ENCODE measurements at regions not wholly inside any gene's neighbourhood (a gene's known extent, or its start where the extent isn't known, plus 50 kb on each side); places are given as distances from the start of the nearest gene placed in this dataset.

DNA sequence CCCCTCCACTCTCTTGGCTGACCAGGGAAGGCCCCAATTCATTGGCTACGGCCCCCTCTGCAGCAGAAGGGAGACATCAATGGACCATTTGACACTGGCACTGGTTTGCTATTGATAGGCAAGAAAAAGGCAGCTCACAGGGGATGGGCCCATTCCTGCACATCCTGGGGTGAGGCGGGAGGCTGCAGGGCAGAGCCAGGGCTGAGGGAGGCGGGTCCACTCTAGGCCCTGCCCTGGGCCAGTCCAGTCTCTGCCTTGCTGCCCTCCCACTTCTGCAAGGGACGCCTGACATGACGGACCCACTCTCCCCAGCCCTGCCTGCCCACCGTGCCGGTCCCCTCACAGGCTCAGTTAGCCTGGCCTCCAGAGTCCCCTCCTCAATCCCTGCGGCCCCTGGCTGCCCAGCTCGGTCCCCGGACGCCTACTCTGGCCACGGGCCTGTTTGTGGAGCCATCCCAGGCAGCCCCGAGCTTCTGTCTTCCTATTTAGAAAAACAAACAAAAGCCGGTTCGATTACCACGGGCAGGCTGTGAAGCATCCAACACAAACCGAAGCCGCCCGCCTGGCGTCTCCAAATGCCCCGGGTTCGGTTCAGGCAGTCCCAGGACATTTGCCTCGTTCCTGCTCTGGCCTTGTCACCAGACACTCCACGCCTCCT, 160.7 kb downstream of the IRX5 start:
- no peak for DNase-seq (ENCODE audit: low spot score)
- no peak overlapping the region for H3K27ac ChIP-seq
- ChIA-PET CTCF (interaction anchor here (0.6 kb wide), 1 partner anchor 56 kb away, joined by 3 read pairs; no protein-coding TSS in a partner anchor), POLR2A (ENCODE audit: low non-redundant PET) (no interaction called here)
- TF ChIP-seq, protein P1, sequence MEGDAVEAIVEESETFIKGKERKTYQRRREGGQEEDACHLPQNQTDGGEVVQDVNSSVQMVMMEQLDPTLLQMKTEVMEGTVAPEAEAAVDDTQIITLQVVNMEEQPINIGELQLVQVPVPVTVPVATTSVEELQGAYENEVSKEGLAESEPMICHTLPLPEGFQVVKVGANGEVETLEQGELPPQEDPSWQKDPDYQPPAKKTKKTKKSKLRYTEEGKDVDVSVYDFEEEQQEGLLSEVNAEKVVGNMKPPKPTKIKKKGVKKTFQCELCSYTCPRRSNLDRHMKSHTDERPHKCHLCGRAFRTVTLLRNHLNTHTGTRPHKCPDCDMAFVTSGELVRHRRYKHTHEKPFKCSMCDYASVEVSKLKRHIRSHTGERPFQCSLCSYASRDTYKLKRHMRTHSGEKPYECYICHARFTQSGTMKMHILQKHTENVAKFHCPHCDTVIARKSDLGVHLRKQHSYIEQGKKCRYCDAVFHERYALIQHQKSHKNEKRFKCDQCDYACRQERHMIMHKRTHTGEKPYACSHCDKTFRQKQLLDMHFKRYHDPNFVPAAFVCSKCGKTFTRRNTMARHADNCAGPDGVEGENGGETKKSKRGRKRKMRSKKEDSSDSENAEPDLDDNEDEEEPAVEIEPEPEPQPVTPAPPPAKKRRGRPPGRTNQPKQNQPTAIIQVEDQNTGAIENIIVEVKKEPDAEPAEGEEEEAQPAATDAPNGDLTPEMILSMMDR (conservative IDR thresholded peaks at IDR 0.05; ENCODE audit: low read depth), result no peak

DNA sequence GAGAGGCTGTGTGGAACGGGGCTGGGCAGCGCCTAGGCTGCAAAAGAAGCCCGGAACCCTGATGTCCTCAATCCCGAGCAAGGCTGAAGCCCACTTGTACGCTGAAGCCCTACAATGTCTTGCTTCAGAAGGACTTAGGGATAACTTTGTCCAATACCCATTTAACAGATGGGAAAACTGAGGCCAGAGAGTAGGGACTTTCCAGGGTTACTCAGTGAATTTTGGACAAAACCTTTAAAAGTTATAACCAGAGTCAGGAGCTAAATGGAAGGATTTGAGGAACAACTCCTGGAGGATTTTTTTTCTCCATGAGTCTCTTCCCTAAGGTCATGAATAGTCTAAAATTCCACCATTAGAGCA, 161.2 kb downstream of the IRX5 start:
- no peak overlapping the region for H3K27ac ChIP-seq
- CTCF ChIA-PET, result no interaction called here
- POLR2A ChIA-PET (ENCODE audit: low non-redundant PET), result no interaction called here
- TF ChIP-seq, protein P1 (conservative IDR thresholded peaks at IDR 0.05; ENCODE audit: low read depth), result no peak
- no peak for DNase-seq (ENCODE audit: low spot score)

DNA sequence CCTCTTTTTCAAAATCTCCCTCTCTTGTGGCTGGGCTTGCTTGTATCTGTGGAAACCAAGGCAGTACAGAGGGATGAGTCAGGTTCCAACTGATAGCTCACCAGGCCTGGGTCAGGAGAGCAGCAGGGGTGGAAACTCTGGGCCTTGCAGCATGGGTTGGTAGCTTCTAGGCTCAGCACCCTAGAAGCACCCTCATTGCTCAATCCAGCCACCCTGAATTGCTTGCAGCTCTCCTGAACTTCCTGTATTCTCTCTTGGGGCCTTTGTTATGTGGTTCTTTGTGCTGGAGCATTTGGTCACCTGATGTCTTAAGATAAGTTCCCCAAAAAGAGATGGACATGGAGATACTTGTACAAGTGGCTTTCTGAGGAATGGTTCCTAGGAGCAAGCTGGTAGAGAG, 169.4 kb downstream of the IRX5 start:
- ChIA-PET POLR2A (ENCODE audit: low non-redundant PET) (no interaction called here), CTCF (no interaction called here)
- H3K27ac ChIP-seq, result no peak overlapping the region
- DNase-seq (ENCODE audit: low spot score), result no peak
- TF ChIP-seq, protein P1 (conservative IDR thresholded peaks at IDR 0.05; ENCODE audit: low read depth), result no peak

DNA sequence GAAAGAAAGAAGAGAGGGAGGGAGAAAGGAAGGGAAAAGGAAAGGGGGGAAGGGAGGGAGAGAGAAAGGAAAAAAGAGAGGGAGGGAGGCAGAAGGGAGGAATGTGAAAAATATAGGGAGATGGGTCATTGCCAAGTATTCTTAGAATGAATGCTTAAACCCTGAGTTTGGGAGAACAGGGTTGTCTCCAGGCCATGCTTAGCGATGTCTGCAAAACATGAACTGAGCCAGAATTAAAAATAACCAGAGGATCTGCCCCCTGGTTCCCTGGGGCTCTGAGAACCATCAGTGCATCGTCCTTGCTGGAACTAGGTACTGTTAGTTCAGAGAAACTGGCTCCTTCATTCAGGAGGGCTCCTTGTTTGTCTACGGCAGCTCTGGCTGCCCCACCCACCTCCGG, 170.4 kb downstream of the IRX5 start:
- CTCF ChIA-PET, result no interaction called here
- POLR2A ChIA-PET (ENCODE audit: low non-redundant PET), result no interaction called here

DNA sequence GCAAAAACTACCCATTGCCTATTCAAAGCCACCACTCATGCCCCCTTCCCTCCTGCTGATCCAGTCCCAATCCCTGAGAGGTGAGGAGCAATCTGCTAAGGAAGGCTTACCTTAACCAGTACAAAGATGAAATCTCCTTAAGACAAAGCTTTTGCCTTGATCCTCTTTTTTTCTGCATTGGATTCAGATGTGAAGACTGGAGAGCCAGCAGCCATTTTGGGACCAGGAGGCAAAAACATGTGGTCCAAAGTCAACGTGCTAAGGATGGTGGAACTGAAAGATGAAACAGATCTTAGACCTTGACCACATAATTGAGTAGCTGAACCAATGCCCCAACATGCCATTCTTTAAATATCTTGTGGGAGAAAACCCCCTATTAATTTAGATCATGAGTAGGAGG, 171.4 kb downstream of the IRX5 start:
- CTCF ChIA-PET, result no interaction called here
- TF ChIP-seq, protein P1 (conservative IDR thresholded peaks at IDR 0.05; ENCODE audit: low read depth), result no peak
- H3K27ac ChIP-seq, result no peak overlapping the region
- POLR2A ChIA-PET (ENCODE audit: low non-redundant PET), result no interaction called here
- no peak for DNase-seq (ENCODE audit: low spot score)

More for the DNA sequence above, 170.4 kb downstream of the IRX5 start:
- TF ChIP-seq, protein P1 (conservative IDR thresholded peaks at IDR 0.05; ENCODE audit: low read depth), result no peak
- DNase-seq (ENCODE audit: low spot score), result no peak
- no peak overlapping the region for H3K27ac ChIP-seq

DNA sequence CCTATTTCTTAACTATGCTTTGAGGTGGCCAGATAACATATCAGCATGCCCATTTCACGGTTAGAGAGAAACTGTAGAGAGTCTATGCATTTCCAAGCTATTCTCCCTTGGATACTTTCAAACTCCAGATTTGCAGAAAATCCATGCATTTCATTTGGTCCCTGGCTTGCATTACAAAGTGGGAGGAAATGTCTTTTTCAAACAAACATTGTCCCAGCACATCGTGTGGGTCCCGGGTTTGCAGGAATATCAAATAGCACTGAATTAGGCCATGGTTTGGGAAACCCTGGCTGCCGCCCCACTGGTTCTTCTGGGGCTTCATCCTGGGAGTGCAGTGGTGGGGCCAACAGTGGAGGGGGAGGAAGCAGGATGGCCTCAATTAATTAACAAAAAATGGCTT, 171.9 kb downstream of the IRX5 start:
- TF ChIP-seq, protein P1 (conservative IDR thresholded peaks at IDR 0.05; ENCODE audit: low read depth), result no peak
- no peak for DNase-seq (ENCODE audit: low spot score)
- ChIA-PET POLR2A (ENCODE audit: low non-redundant PET) (no interaction called here), CTCF (no interaction called here)
- H3K27ac ChIP-seq, result no peak overlapping the region
